Erythroblast (primary cell): ENCODE measurements at regions not wholly inside any gene's neighbourhood (a gene's known extent, or its start where the extent isn't known, plus 50 kb on each side); places are given as distances from the start of the nearest gene placed in this dataset.

Experiments
- GATA1 ChIP-seq: IDR thresholded peaks from 2 replicates; pipeline ENCODE4 v1.6.1; 2011; ENCODE audit warnings: low read depth, mild to moderate bottlenecking, control low read depth, low read length, moderate library complexity
- POLR2A ChIP-seq: IDR thresholded peaks from 2 replicates; pipeline ENCODE4 v1.6.1; 2011; ENCODE audit warnings: mild to moderate bottlenecking, low read length

DNA sequence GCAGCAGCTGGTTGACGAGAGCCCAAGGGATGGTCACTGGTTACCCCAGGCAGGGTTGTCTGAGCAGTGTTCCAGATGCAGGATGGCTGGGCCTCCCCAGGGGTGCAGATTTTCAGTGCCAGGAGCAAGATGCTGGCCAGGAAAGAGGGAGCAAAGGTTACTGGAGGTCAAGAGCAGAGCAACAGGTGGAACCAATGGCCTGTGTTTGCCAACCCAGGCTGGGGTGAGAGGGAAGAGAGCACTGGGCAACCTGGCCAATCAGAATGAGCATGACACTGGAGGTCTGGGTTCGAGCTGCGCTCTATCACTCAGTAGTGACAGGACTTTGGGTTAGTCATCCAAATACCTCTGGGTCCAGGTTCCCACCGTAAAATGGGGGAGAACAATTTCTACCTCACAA is 90.6 kb upstream of the TLE3 start:
- no peak for TF ChIP-seq POLR2A
- TF ChIP-seq GATA1 = no peak
